Panc1 (cell line): ENCODE measurements at regions not wholly inside any gene's neighbourhood (a gene's known extent, or its start where the extent isn't known, plus 50 kb on each side); places are given as distances from the start of the nearest gene placed in this dataset.

ENCODE experiments used
- ATAC-seq: fragments of 200-7000 bp; cut with Tn5 transposase; 2 replicates; pipeline ENCODE4 v1.9.1; 2020; ENCODE audit warnings: mild to moderate bottlenecking, moderate library complexity
- BruUV-seq: library from RNA; stranded (reverse); fragments of 400-500 nt; replicated peaks from 2 replicates; lab custom pipeline; 2021; lab: Mats Ljungman, UMichigan
- CTCF ChIA-PET: fragments of 300-600 bp; sonication (Branson Sonifier 250); formaldehyde crosslinking; loops from one replicate; lab custom pipeline; 2022; ENCODE audit warnings: antibody characterized with exemption; lab: Charles Lee
- POLR2A ChIA-PET: fragments of 300-600 bp; sonication (Branson Sonifier 250); formaldehyde crosslinking; loops from one replicate; lab custom pipeline; 2022; ENCODE audit warnings: antibody characterized with exemption; lab: Charles Lee
- DNase-seq: peaks from one replicate; pipeline ENCODE4 v3.0.0-alpha.2; 2010; ENCODE audit warnings: low read depth, low spot score
- H3K27ac ChIP-seq: 2 replicates; pipeline ENCODE4 v1.5.1; 2011; ENCODE audit warnings: mild to moderate bottlenecking, low read length, inconsistent platforms
- H3K27me3 ChIP-seq: fragments of 200-500 bp; sonication (Bioruptor generic); 2 replicates; pipeline ENCODE4 v1.6.0; 2014; ENCODE audit warnings: low read length, inconsistent platforms; ENCODE audit not compliant: control insufficient read depth, insufficient read depth
- H3K36me3 ChIP-seq: fragments of 200-500 bp; sonication (Bioruptor generic); 2 replicates; pipeline ENCODE4 v1.5.1; 2014; ENCODE audit warnings: inconsistent platforms, mild to moderate bottlenecking, low read length, moderate library complexity; ENCODE audit not compliant: control insufficient read depth, insufficient read depth
- H3K4me1 ChIP-seq: 2 replicates; pipeline ENCODE4 v1.5.1; 2011; ENCODE audit warnings: inconsistent platforms, mild to moderate bottlenecking, low read length, moderate library complexity; ENCODE audit not compliant: control insufficient read depth, insufficient read depth
- H3K4me3 ChIP-seq, 2 experiments: 2 replicates each; pipeline ENCODE4 v1.5.1; 2011 to 2012; ENCODE audit warnings: low read depth in 2 of 2, low read length in 2 of 2, mild to moderate bottlenecking in 2 of 2, inconsistent platforms in 1 of 2, moderate library complexity in 1 of 2
- H3K9me3 ChIP-seq: fragments of 200-500 bp; sonication (Bioruptor generic); 2 replicates; pipeline ENCODE4 v1.5.1; 2014; ENCODE audit warnings: low read depth, mild to moderate bottlenecking, inconsistent platforms, low read length, moderate library complexity; ENCODE audit not compliant: control insufficient read depth, insufficient read depth
- POLR2AphosphoS5 ChIP-seq: IDR thresholded peaks from 2 replicates; pipeline ENCODE4 v1.6.1; 2012; ENCODE audit warnings: mild to moderate bottlenecking, low read depth, low read length, moderate library complexity
- SIN3A ChIP-seq: IDR thresholded peaks from 2 replicates; pipeline ENCODE4 v1.6.1; 2012; ENCODE audit warnings: low read depth, mild to moderate bottlenecking, low read length, moderate library complexity, borderline replicate concordance; ENCODE audit not compliant: insufficient read depth
- TCF7L2 ChIP-seq: IDR thresholded peaks from 2 replicates; pipeline ENCODE4 v1.6.1; 2011; ENCODE audit warnings: mild to moderate bottlenecking, low read depth, low read length, inconsistent platforms
- in situ Hi-C: cut with HindIII; loops from 2 replicates; pipeline ENCODE4 v1.10.0; 2016; ENCODE audit warnings: low sequenced_read_pairs, low pct_unique_long_range_greater_than_20kb
- intact Hi-C: fragments of 100-400 bp; cut with micrococcal nuclease; formaldehyde crosslinking; loops from one replicate; pipeline ENCODE4 v1.10.0; 2022; ENCODE audit not compliant: unreplicated experiment
- TF ChIP-seq, protein P1 (sequence below), 2 experiments: IDR thresholded peaks; 2 replicates each; pipeline ENCODE4 v1.6.1; 2011 to 2012; ENCODE audit warnings: low read depth in 2 of 2, control low read depth in 1 of 2, low read length in 1 of 2, mild to moderate bottlenecking in 1 of 2, moderate library complexity in 1 of 2; ENCODE audit not compliant: insufficient read depth in 1 of 2
- TF ChIP-seq, protein P2 (sequence below): fragments of 450-650 bp; IDR thresholded peaks from 2 replicates; pipeline ENCODE4 v1.5.1; 2017; ENCODE audit warnings: mild to moderate bottlenecking

DNA sequence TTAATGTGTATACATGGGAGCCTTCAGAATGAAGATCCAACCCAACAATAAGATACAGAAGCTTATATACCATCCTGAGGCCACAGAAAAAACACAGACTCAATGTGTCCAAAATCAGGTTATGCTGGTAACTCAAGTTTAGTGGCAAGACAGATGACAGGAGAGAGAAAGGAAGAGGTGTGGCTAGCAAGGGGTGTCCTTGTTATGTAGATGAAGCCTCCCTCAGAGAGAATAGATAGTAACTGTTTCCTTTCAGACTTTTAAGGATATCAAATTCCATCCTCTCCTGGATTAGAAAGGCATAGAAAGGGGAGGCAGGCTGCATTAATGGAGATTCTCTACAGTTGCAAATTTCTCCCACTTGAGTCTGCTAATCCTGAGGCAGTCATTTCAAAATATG, 447.4 kb downstream of the GABRB3 start:
- Histone ChIP-seq H3K4me3 (no peak overlapping the region), H3K4me1 (no peaks in the 10 kb centered on the region), H3K27ac (no peak overlapping the region), H3K9me3 (no peaks in the 10 kb centered on the region), H3K36me3 (no peaks in the 10 kb centered on the region), H3K27me3 (no peaks in the 10 kb centered on the region)
- ChIA-PET CTCF (no interaction called here), POLR2A (no interaction called here)
- in situ Hi-C loops = no loop called here
- ATAC-seq = no peak
- TF ChIP-seq SIN3A = no peak
- TF ChIP-seq, protein P1, sequence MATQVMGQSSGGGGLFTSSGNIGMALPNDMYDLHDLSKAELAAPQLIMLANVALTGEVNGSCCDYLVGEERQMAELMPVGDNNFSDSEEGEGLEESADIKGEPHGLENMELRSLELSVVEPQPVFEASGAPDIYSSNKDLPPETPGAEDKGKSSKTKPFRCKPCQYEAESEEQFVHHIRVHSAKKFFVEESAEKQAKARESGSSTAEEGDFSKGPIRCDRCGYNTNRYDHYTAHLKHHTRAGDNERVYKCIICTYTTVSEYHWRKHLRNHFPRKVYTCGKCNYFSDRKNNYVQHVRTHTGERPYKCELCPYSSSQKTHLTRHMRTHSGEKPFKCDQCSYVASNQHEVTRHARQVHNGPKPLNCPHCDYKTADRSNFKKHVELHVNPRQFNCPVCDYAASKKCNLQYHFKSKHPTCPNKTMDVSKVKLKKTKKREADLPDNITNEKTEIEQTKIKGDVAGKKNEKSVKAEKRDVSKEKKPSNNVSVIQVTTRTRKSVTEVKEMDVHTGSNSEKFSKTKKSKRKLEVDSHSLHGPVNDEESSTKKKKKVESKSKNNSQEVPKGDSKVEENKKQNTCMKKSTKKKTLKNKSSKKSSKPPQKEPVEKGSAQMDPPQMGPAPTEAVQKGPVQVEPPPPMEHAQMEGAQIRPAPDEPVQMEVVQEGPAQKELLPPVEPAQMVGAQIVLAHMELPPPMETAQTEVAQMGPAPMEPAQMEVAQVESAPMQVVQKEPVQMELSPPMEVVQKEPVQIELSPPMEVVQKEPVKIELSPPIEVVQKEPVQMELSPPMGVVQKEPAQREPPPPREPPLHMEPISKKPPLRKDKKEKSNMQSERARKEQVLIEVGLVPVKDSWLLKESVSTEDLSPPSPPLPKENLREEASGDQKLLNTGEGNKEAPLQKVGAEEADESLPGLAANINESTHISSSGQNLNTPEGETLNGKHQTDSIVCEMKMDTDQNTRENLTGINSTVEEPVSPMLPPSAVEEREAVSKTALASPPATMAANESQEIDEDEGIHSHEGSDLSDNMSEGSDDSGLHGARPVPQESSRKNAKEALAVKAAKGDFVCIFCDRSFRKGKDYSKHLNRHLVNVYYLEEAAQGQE (IDR thresholded peaks at IDR 0.05; ENCODE audit: insufficient read depth in 1 of 2, low read depth in 2 of 2, low read length in 1 of 2) = no peak
- no peak for TF ChIP-seq TCF7L2
- TF ChIP-seq POLR2AphosphoS5 = no peak
- TF ChIP-seq, protein P2, sequence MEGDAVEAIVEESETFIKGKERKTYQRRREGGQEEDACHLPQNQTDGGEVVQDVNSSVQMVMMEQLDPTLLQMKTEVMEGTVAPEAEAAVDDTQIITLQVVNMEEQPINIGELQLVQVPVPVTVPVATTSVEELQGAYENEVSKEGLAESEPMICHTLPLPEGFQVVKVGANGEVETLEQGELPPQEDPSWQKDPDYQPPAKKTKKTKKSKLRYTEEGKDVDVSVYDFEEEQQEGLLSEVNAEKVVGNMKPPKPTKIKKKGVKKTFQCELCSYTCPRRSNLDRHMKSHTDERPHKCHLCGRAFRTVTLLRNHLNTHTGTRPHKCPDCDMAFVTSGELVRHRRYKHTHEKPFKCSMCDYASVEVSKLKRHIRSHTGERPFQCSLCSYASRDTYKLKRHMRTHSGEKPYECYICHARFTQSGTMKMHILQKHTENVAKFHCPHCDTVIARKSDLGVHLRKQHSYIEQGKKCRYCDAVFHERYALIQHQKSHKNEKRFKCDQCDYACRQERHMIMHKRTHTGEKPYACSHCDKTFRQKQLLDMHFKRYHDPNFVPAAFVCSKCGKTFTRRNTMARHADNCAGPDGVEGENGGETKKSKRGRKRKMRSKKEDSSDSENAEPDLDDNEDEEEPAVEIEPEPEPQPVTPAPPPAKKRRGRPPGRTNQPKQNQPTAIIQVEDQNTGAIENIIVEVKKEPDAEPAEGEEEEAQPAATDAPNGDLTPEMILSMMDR = no peak
- intact Hi-C loops = loop anchor here (10.0 kb wide), 1 partner anchor 49 kb away; no protein-coding TSS in a partner anchor
- no TSS peak for BruUV-seq
- DNase-seq = no peak

DNA sequence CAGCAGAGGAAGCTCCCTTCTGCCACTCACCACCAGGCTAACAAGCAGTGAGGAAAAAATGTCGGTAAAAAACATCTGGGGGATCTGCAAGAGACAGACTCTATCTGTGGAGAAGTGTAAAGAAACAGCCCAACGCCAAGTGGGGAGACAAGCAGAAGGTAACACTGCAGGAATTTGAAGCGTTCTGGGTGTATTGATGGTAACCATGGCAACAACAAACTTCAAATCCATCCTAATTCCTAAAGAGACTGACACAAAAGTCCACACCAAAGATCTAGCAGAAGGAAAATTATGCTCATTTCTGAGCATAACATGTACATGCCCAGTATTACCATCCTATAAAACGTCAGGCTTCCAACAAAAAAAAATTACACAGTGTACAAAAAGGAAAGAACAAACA, 449.3 kb downstream of the GABRB3 start:
- ATAC-seq (no peak), DNase-seq (no peak)
- intact Hi-C loops = loop anchor here (10.0 kb wide), 1 partner anchor 51 kb away; no protein-coding TSS in a partner anchor
- CTCF ChIA-PET = no interaction called here
- in situ Hi-C loops = no loop called here
- POLR2A ChIA-PET = no interaction called here
- H3K9me3 ChIP-seq = no peaks in the 10 kb centered on the region
- BruUV-seq = no TSS peak
- TF ChIP-seq, protein P1 (IDR thresholded peaks at IDR 0.05; ENCODE audit: insufficient read depth in 1 of 2, low read depth in 2 of 2, low read length in 1 of 2) = no peak
- TF ChIP-seq POLR2AphosphoS5 = no peak
- TF ChIP-seq TCF7L2 = no peak
- TF ChIP-seq SIN3A = no peak
- TF ChIP-seq, protein P2 = no peak
- no peak overlapping the region for H3K4me3 ChIP-seq
- no peaks in the 10 kb centered on the region for H3K4me1 ChIP-seq
- H3K27ac ChIP-seq = no peak overlapping the region
- no peaks in the 10 kb centered on the region for H3K36me3 ChIP-seq
- H3K27me3 ChIP-seq = no peaks in the 10 kb centered on the region
